ENCODE measurements at regions not wholly inside any gene's neighbourhood (a gene's known extent, or its start where the extent isn't known, plus 50 kb on each side); places are given as distances from the start of the nearest gene placed in this dataset.

GRCh38 chr5:135218790-135219568 lies 180.1 kb downstream of the MACROH2A1 start:
- no peak for DNase-seq (ENCODE audit: extremely low read depth, insufficient read length)
- TF ChIP-seq CTCF (IDR thresholded peaks at IDR 0.05; ENCODE audit: insufficient read depth, low read length, poor library complexity, severe bottlenecking) = no peak
- Histone ChIP-seq H3K4me3 (replicated peaks; ENCODE audit: low read depth, low read length) (no peak overlapping the region), H3K27me3 (replicated peaks; ENCODE audit: control insufficient read depth, insufficient read depth, low read length) (no peaks in the 10 kb centered on the region; the same call in none of the 2 replicates), H3K36me3 (ENCODE audit: control insufficient read depth, insufficient read depth, low read length) (no peaks in the 10 kb centered on the region)

- no peak for TF ChIP-seq CTCF (IDR thresholded peaks at IDR 0.05; ENCODE audit: insufficient read depth, low read length, poor library complexity, severe bottlenecking)
- Histone ChIP-seq H3K27me3 (replicated peaks; ENCODE audit: control insufficient read depth, insufficient read depth, low read length) (no peaks in the 10 kb centered on the region; the same call in none of the 2 replicates), H3K36me3 (ENCODE audit: control insufficient read depth, insufficient read depth, low read length) (no peaks in the 10 kb centered on the region), H3K4me3 (replicated peaks; ENCODE audit: low read depth, low read length) (no peak overlapping the region)
- no peak for DNase-seq (ENCODE audit: extremely low read depth, insufficient read length)
Measured at GRCh38 chr5:135218486-135218755, 180.6 kb downstream of the MACROH2A1 start.

GRCh38 chr5:135217669-135218485 lies 181.2 kb downstream of the MACROH2A1 start:
- TF ChIP-seq CTCF (IDR thresholded peaks at IDR 0.05; ENCODE audit: insufficient read depth, low read length, poor library complexity, severe bottlenecking) = peak; percentile 37
- Histone ChIP-seq H3K36me3 (ENCODE audit: control insufficient read depth, insufficient read depth, low read length) (no peaks in the 10 kb centered on the region), H3K27me3 (replicated peaks; ENCODE audit: control insufficient read depth, insufficient read depth, low read length) (no peaks in the 10 kb centered on the region; the same call in none of the 2 replicates), H3K4me3 (replicated peaks; ENCODE audit: low read depth, low read length) (no peak overlapping the region)
- no peak for DNase-seq (ENCODE audit: extremely low read depth, insufficient read length)

- H3K4me3 ChIP-seq (replicated peaks; ENCODE audit: low read depth, low read length) = no peak overlapping the region
- TF ChIP-seq CTCF (IDR thresholded peaks at IDR 0.05; ENCODE audit: insufficient read depth, low read length, poor library complexity, severe bottlenecking) = no peak
- DNase-seq (ENCODE audit: extremely low read depth, insufficient read length) = no peak
- H3K36me3 ChIP-seq (ENCODE audit: control insufficient read depth, insufficient read depth, low read length) = no peaks in the 10 kb centered on the region
- peaks cover 1% of the 10 kb centered on the region for H3K27me3 ChIP-seq (replicated peaks; ENCODE audit: control insufficient read depth, insufficient read depth, low read length)
Measured at GRCh38 chr5:135216471-135217343, 182.3 kb downstream of the MACROH2A1 start.

GRCh38 chr5:135215617-135216470 lies 181.8 kb upstream of the PITX1 start:
- TF ChIP-seq CTCF (IDR thresholded peaks at IDR 0.05; ENCODE audit: insufficient read depth, low read length, poor library complexity, severe bottlenecking) = no peak
- H3K36me3 ChIP-seq (ENCODE audit: control insufficient read depth, insufficient read depth, low read length) = no peaks in the 10 kb centered on the region
- H3K27me3 ChIP-seq (replicated peaks; ENCODE audit: control insufficient read depth, insufficient read depth, low read length) = peaks cover 1% of the 10 kb centered on the region
- no peak overlapping the region for H3K4me3 ChIP-seq (replicated peaks; ENCODE audit: low read depth, low read length)
- no peak for DNase-seq (ENCODE audit: extremely low read depth, insufficient read length)

Measured in GM06990 (cell line).